ENCODE measurements at regions not wholly inside any gene's neighbourhood (a gene's known extent, or its start where the extent isn't known, plus 50 kb on each side); places are given as distances from the start of the nearest gene placed in this dataset.

- no peak for TF ChIP-seq TAF1 (IDR thresholded peaks at IDR 0.05; ENCODE audit: low read depth)
- no peak for TF ChIP-seq NFIC (IDR thresholded peaks at IDR 0.05)
- TF ChIP-seq TCF12 (IDR thresholded peaks at IDR 0.05; ENCODE audit: low read depth), result no peak
- TF ChIP-seq MAX (IDR thresholded peaks at IDR 0.05), result no peak
- no peak for TF ChIP-seq CEBPB (IDR thresholded peaks at IDR 0.05)
- no peak for TF ChIP-seq FOXM1 (IDR thresholded peaks at IDR 0.05; ENCODE audit: borderline replicate concordance, low read depth)
- TF ChIP-seq CREB1 (IDR thresholded peaks at IDR 0.05; ENCODE audit: low read depth), result no peak
- TF ChIP-seq, protein P1, sequence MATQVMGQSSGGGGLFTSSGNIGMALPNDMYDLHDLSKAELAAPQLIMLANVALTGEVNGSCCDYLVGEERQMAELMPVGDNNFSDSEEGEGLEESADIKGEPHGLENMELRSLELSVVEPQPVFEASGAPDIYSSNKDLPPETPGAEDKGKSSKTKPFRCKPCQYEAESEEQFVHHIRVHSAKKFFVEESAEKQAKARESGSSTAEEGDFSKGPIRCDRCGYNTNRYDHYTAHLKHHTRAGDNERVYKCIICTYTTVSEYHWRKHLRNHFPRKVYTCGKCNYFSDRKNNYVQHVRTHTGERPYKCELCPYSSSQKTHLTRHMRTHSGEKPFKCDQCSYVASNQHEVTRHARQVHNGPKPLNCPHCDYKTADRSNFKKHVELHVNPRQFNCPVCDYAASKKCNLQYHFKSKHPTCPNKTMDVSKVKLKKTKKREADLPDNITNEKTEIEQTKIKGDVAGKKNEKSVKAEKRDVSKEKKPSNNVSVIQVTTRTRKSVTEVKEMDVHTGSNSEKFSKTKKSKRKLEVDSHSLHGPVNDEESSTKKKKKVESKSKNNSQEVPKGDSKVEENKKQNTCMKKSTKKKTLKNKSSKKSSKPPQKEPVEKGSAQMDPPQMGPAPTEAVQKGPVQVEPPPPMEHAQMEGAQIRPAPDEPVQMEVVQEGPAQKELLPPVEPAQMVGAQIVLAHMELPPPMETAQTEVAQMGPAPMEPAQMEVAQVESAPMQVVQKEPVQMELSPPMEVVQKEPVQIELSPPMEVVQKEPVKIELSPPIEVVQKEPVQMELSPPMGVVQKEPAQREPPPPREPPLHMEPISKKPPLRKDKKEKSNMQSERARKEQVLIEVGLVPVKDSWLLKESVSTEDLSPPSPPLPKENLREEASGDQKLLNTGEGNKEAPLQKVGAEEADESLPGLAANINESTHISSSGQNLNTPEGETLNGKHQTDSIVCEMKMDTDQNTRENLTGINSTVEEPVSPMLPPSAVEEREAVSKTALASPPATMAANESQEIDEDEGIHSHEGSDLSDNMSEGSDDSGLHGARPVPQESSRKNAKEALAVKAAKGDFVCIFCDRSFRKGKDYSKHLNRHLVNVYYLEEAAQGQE (IDR thresholded peaks at IDR 0.05; ENCODE audit: low read depth), result no peak
- TF ChIP-seq YY1 (IDR thresholded peaks at IDR 0.05; ENCODE audit: low read depth), result no peak
- no peak for TF ChIP-seq EP300 (IDR thresholded peaks at IDR 0.05; ENCODE audit: borderline replicate concordance)
- TF ChIP-seq ZBTB7A (IDR thresholded peaks at IDR 0.05; ENCODE audit: low read depth), result no peak
- no peak for TF ChIP-seq TEAD4 (IDR thresholded peaks at IDR 0.05)
- TF ChIP-seq, protein P2, sequence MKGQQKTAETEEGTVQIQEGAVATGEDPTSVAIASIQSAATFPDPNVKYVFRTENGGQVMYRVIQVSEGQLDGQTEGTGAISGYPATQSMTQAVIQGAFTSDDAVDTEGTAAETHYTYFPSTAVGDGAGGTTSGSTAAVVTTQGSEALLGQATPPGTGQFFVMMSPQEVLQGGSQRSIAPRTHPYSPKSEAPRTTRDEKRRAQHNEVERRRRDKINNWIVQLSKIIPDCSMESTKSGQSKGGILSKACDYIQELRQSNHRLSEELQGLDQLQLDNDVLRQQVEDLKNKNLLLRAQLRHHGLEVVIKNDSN (IDR thresholded peaks at IDR 0.05), result no peak
- TF ChIP-seq EGR1 (IDR thresholded peaks at IDR 0.05), result no peak
- no peak for TF ChIP-seq RAD21 (IDR thresholded peaks at IDR 0.05; ENCODE audit: low read depth)
These were observed 343.4 kb upstream of the FIGN start for GRCh38 chr2:164079258-164079657.

- TF ChIP-seq TEAD4 (IDR thresholded peaks at IDR 0.05) (no peak), MAX (IDR thresholded peaks at IDR 0.05) (no peak), NFIC (IDR thresholded peaks at IDR 0.05) (no peak)
These were observed 342.6 kb upstream of the FIGN start for GRCh38 chr2:164078421-164078820.

- no peak for TF ChIP-seq NFIC (IDR thresholded peaks at IDR 0.05)
- TF ChIP-seq ZBTB7A (IDR thresholded peaks at IDR 0.05; ENCODE audit: low read depth), result no peak
- TF ChIP-seq EGR1 (IDR thresholded peaks at IDR 0.05), result no peak
- no peak for TF ChIP-seq TEAD4 (IDR thresholded peaks at IDR 0.05)
- TF ChIP-seq MAX (IDR thresholded peaks at IDR 0.05), result no peak
- no peak for TF ChIP-seq FOXM1 (IDR thresholded peaks at IDR 0.05; ENCODE audit: borderline replicate concordance, low read depth)
- TF ChIP-seq TCF12 (IDR thresholded peaks at IDR 0.05; ENCODE audit: low read depth), result no peak
- TF ChIP-seq, protein P1 (IDR thresholded peaks at IDR 0.05; ENCODE audit: low read depth), result no peak
- TF ChIP-seq TAF1 (IDR thresholded peaks at IDR 0.05; ENCODE audit: low read depth), result no peak
- no peak for TF ChIP-seq CEBPB (IDR thresholded peaks at IDR 0.05)
- no peak for TF ChIP-seq RAD21 (IDR thresholded peaks at IDR 0.05; ENCODE audit: low read depth)
These were observed 337.6 kb upstream of the FIGN start for GRCh38 chr2:164073101-164074074.

- TF ChIP-seq MAX (IDR thresholded peaks at IDR 0.05), result no peak
- no peak for TF ChIP-seq ZBTB7A (IDR thresholded peaks at IDR 0.05; ENCODE audit: low read depth)
- TF ChIP-seq YY1 (IDR thresholded peaks at IDR 0.05; ENCODE audit: low read depth), result no peak
- TF ChIP-seq FOXM1 (IDR thresholded peaks at IDR 0.05; ENCODE audit: borderline replicate concordance, low read depth), result no peak
- TF ChIP-seq EGR1 (IDR thresholded peaks at IDR 0.05), result no peak
- TF ChIP-seq, protein P2 (IDR thresholded peaks at IDR 0.05), result no peak
- TF ChIP-seq TAF1 (IDR thresholded peaks at IDR 0.05; ENCODE audit: low read depth), result no peak
- TF ChIP-seq NFIC (IDR thresholded peaks at IDR 0.05), result no peak
- TF ChIP-seq CEBPB (IDR thresholded peaks at IDR 0.05), result no peak
- TF ChIP-seq, protein P1 (IDR thresholded peaks at IDR 0.05; ENCODE audit: low read depth), result no peak
- no peak for TF ChIP-seq TCF12 (IDR thresholded peaks at IDR 0.05; ENCODE audit: low read depth)
- no peak for TF ChIP-seq EP300 (IDR thresholded peaks at IDR 0.05; ENCODE audit: borderline replicate concordance)
- TF ChIP-seq TEAD4 (IDR thresholded peaks at IDR 0.05), result no peak
- TF ChIP-seq RAD21 (IDR thresholded peaks at IDR 0.05; ENCODE audit: low read depth), result no peak
- TF ChIP-seq CREB1 (IDR thresholded peaks at IDR 0.05; ENCODE audit: low read depth), result no peak
These were observed 333.7 kb upstream of the FIGN start for GRCh38 chr2:164069540-164069939.

Data from Ishikawa (cell line).